ENCODE measurements at regions not wholly inside any gene's neighbourhood (a gene's known extent, or its start where the extent isn't known, plus 50 kb on each side); places are given as distances from the start of the nearest gene placed in this dataset.

DNA sequence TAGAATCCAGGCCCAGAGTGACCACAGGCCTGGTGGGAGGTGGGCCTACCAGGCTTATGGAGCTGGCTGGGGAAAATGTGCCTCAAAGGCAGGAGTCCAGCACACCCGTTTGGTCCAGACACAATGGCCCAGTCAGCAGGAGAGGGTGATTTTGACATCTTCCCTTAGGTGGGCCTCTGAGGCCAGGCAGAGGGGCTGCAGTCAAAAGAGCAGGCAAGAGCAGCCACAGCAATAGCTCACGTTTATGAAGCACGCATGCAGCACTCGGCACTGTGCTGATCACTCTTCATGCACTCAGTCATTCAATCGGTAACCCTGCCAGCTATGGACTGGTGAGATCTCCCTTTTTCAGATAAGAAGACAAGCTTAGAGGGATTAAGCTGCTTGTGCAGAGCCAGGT is 146.8 kb downstream of the LRIG2 start:
- TF ChIP-seq CTCF (IDR thresholded peaks at IDR 0.05; ENCODE audit: low read depth, low read length): no peak
- no peak for TF ChIP-seq MAX (IDR thresholded peaks at IDR 0.05; ENCODE audit: low read depth, low read length)
- no peak for TF ChIP-seq POLR2A (IDR thresholded peaks at IDR 0.05; ENCODE audit: extremely low read depth, insufficient read length)
- no peak for TF ChIP-seq MYC (IDR thresholded peaks at IDR 0.05; ENCODE audit: low read depth, low read length)

Measured in NB4 (cell line).